ENCODE measurements at regions not wholly inside any gene's neighbourhood (a gene's known extent, or its start where the extent isn't known, plus 50 kb on each side); places are given as distances from the start of the nearest gene placed in this dataset.

DNA sequence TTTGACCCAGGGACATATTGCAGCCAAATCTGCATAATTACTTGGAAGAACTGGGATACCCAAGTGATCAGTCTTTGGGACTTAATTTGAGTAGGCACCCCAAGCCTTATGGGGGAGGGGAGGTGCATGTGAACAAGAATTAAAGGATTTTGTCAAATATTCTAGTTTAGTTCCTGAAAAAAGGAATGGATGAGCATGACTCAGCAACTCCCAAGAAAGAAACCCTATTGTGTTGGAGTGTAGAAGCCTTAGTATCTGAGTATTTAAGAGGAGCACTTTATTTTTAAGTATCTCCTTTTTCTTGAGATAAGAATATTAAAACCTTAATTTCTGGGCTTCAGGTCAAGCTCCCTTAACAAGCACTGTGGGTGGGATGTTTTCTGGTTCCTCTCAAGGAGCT, 222.4 kb downstream of the CD47 start:
- Histone ChIP-seq H3K27ac (ENCODE audit: low read depth in 2 of 2, low read length in 1 of 2) (no peak overlapping the region), H3K36me3 (replicated peaks in 1 of 2; ENCODE audit: control insufficient read depth in 1 of 2, insufficient read depth in 2 of 2, low read length in 1 of 2) (no peaks in the 10 kb centered on the region), H2AFZ (ENCODE audit: low read depth) (no peak overlapping the region), H3K79me2 (ENCODE audit: insufficient read depth) (no peaks in the 10 kb centered on the region), H3K9me3 (no peaks in the 10 kb centered on the region; the same call in 1 of the 2 replicates), H3K4me2 (no peak overlapping the region), H3K9ac (no peak overlapping the region), H3F3A (replicated peaks; ENCODE audit: insufficient read depth) (peaks cover 4% of the 10 kb centered on the region), H3K4me1 (ENCODE audit: control insufficient read depth in 1 of 2, insufficient read depth in 2 of 2, low read depth in 1 of 2, low read length in 1 of 2) (no peaks in the 10 kb centered on the region), H4K20me1 (ENCODE audit: insufficient read depth) (no peaks in the 10 kb centered on the region), H3K9me2 (no peaks in the 10 kb centered on the region), H3K4me3 (ENCODE audit: low read depth in 2 of 2, low read length in 1 of 2) (no peak overlapping the region), H3K27me3 (ENCODE audit: insufficient read depth) (no peaks in the 10 kb centered on the region)
- ChIA-PET CTCF (interaction anchor here (0.9 to 1.1 kb wide), 2 partner anchors 10 to 16 kb away, joined by 3 read pairs; no protein-coding TSS in a partner anchor), POLR2A (no interaction called here)
- TF ChIP-seq, protein P1, sequence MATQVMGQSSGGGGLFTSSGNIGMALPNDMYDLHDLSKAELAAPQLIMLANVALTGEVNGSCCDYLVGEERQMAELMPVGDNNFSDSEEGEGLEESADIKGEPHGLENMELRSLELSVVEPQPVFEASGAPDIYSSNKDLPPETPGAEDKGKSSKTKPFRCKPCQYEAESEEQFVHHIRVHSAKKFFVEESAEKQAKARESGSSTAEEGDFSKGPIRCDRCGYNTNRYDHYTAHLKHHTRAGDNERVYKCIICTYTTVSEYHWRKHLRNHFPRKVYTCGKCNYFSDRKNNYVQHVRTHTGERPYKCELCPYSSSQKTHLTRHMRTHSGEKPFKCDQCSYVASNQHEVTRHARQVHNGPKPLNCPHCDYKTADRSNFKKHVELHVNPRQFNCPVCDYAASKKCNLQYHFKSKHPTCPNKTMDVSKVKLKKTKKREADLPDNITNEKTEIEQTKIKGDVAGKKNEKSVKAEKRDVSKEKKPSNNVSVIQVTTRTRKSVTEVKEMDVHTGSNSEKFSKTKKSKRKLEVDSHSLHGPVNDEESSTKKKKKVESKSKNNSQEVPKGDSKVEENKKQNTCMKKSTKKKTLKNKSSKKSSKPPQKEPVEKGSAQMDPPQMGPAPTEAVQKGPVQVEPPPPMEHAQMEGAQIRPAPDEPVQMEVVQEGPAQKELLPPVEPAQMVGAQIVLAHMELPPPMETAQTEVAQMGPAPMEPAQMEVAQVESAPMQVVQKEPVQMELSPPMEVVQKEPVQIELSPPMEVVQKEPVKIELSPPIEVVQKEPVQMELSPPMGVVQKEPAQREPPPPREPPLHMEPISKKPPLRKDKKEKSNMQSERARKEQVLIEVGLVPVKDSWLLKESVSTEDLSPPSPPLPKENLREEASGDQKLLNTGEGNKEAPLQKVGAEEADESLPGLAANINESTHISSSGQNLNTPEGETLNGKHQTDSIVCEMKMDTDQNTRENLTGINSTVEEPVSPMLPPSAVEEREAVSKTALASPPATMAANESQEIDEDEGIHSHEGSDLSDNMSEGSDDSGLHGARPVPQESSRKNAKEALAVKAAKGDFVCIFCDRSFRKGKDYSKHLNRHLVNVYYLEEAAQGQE (IDR thresholded peaks at IDR 0.05; ENCODE audit: low read depth, low read length), result no peak
- TF ChIP-seq TAF1 (IDR thresholded peaks at IDR 0.05; ENCODE audit: borderline replicate concordance, low read depth, low read length), result no peak
- TF ChIP-seq MXI1 (IDR thresholded peaks at IDR 0.05; ENCODE audit: low read depth, low read length), result no peak
- TF ChIP-seq YY1 (IDR thresholded peaks at IDR 0.05; ENCODE audit: low read depth), result no peak
- TF ChIP-seq GATA2 (CRISPR knock-in tag; IDR thresholded peaks at IDR 0.05), result no peak
- no peak for TF ChIP-seq FOXJ3 (CRISPR knock-in tag; IDR thresholded peaks at IDR 0.05)
- TF ChIP-seq SMC3 (IDR thresholded peaks at IDR 0.05; ENCODE audit: low read depth, low read length), result no peak
- no peak for TF ChIP-seq MEF2A (IDR thresholded peaks at IDR 0.05; ENCODE audit: borderline replicate concordance, low read depth)
- TF ChIP-seq EP300 (IDR thresholded peaks at IDR 0.05; ENCODE audit: borderline replicate concordance in 1 of 2, low read depth in 1 of 2, low read length in 1 of 2), result no peak
- no peak for TF ChIP-seq EZH2phosphoT487 (IDR thresholded peaks at IDR 0.05; ENCODE audit: borderline replicate concordance, low read depth)
- no peak for TF ChIP-seq GABPA (IDR thresholded peaks at IDR 0.05; ENCODE audit: low read depth)
- TF ChIP-seq, protein P2, sequence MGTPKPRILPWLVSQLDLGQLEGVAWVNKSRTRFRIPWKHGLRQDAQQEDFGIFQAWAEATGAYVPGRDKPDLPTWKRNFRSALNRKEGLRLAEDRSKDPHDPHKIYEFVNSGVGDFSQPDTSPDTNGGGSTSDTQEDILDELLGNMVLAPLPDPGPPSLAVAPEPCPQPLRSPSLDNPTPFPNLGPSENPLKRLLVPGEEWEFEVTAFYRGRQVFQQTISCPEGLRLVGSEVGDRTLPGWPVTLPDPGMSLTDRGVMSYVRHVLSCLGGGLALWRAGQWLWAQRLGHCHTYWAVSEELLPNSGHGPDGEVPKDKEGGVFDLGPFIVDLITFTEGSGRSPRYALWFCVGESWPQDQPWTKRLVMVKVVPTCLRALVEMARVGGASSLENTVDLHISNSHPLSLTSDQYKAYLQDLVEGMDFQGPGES (IDR thresholded peaks at IDR 0.05; ENCODE audit: low read depth, low read length), result no peak
- TF ChIP-seq, protein P3, sequence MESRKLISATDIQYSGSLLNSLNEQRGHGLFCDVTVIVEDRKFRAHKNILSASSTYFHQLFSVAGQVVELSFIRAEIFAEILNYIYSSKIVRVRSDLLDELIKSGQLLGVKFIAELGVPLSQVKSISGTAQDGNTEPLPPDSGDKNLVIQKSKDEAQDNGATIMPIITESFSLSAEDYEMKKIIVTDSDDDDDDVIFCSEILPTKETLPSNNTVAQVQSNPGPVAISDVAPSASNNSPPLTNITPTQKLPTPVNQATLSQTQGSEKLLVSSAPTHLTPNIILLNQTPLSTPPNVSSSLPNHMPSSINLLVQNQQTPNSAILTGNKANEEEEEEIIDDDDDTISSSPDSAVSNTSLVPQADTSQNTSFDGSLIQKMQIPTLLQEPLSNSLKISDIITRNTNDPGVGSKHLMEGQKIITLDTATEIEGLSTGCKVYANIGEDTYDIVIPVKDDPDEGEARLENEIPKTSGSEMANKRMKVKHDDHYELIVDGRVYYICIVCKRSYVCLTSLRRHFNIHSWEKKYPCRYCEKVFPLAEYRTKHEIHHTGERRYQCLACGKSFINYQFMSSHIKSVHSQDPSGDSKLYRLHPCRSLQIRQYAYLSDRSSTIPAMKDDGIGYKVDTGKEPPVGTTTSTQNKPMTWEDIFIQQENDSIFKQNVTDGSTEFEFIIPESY (IDR thresholded peaks at IDR 0.05; ENCODE audit: borderline replicate concordance, low read depth), result no peak
- TF ChIP-seq FOSL2 (IDR thresholded peaks at IDR 0.05; ENCODE audit: borderline replicate concordance, low read depth), result no peak
- TF ChIP-seq RCOR1 (IDR thresholded peaks at IDR 0.05; ENCODE audit: low read length), result no peak
- DNase-seq, result no peak

All from SK-N-SH (cell line).